GM23338 (cell line): ENCODE measurements at regions not wholly inside any gene's neighbourhood (a gene's known extent, or its start where the extent isn't known, plus 50 kb on each side); places are given as distances from the start of the nearest gene placed in this dataset.

Experiments
- ETS1 ChIP-seq: IDR thresholded peaks from 2 replicates; pipeline ENCODE4 v1.6.1; 2016; ENCODE audit warnings: antibody characterized with exemption
- EZH2 ChIP-seq: fragments of 200-600 bp; sonication (generic); IDR thresholded peaks from one replicate; pipeline ENCODE4 v1.8.0; 2017; ENCODE audit warnings: antibody characterized with exemption, mild to moderate bottlenecking, low read depth; ENCODE audit not compliant: unreplicated experiment
- EZH2phosphoT487 ChIP-seq: fragments of 200-600 bp; sonication (generic); IDR thresholded peaks from one replicate; pipeline ENCODE4 v1.8.1; 2018; ENCODE audit warnings: antibody characterized with exemption; ENCODE audit not compliant: unreplicated experiment
- POLR2AphosphoS5 ChIP-seq: IDR thresholded peaks from 2 replicates; pipeline ENCODE4 v1.6.1; 2016; ENCODE audit warnings: antibody characterized with exemption, low read depth
- REST ChIP-seq: IDR thresholded peaks from one replicate; pipeline ENCODE4 v1.6.1; 2018; ENCODE audit warnings: antibody characterized with exemption; ENCODE audit not compliant: unreplicated experiment
- STAT1 ChIP-seq: IDR thresholded peaks from one replicate; pipeline ENCODE4 v1.6.1; 2016; ENCODE audit warnings: antibody characterized with exemption; ENCODE audit not compliant: unreplicated experiment
- TF ChIP-seq, protein P1 (sequence below), 2 experiments: fragments of 200-600 bp in 1 of 2; sonication (generic) in 1 of 2; conservative IDR thresholded peaks; 2 replicates each; pipeline versions ENCODE4 v1.5.1 to v1.6.1; 2016 to 2017; ENCODE audit warnings: antibody characterized with exemption in 2 of 2, low read depth in 2 of 2, mild to moderate bottlenecking in 2 of 2, moderate library complexity in 1 of 2

DNA sequence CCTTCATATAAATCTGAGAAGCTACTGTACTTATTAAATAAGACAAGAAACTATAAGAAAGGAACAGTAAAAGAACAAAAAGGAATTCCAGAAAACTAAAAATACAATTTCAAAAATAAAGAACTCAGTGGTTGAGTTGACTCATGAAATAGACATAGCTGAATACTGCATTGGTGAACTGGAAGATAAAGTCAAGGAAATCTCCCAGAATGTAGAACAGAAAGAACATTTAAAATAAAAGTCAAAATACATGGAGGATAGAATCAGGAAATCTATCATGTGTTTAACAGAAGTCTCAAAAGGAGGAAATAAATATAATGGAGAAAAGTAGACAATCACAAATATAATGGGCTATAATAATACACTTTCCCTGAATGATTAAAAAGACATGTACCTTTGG lies 136.4 kb upstream of the PMFBP1 start:
- no peak for TF ChIP-seq POLR2AphosphoS5
- TF ChIP-seq, protein P1, sequence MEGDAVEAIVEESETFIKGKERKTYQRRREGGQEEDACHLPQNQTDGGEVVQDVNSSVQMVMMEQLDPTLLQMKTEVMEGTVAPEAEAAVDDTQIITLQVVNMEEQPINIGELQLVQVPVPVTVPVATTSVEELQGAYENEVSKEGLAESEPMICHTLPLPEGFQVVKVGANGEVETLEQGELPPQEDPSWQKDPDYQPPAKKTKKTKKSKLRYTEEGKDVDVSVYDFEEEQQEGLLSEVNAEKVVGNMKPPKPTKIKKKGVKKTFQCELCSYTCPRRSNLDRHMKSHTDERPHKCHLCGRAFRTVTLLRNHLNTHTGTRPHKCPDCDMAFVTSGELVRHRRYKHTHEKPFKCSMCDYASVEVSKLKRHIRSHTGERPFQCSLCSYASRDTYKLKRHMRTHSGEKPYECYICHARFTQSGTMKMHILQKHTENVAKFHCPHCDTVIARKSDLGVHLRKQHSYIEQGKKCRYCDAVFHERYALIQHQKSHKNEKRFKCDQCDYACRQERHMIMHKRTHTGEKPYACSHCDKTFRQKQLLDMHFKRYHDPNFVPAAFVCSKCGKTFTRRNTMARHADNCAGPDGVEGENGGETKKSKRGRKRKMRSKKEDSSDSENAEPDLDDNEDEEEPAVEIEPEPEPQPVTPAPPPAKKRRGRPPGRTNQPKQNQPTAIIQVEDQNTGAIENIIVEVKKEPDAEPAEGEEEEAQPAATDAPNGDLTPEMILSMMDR (conservative IDR thresholded peaks at IDR 0.05; ENCODE audit: low read depth in 2 of 2): no peak
- no peak for TF ChIP-seq EZH2
- TF ChIP-seq EZH2phosphoT487: no peak
- TF ChIP-seq ETS1: no peak
- no peak for TF ChIP-seq REST
- TF ChIP-seq STAT1: no peak
